NOMO-1 (cell line): ENCODE measurements at regions not wholly inside any gene's neighbourhood (a gene's known extent, or its start where the extent isn't known, plus 50 kb on each side); places are given as distances from the start of the nearest gene placed in this dataset.

Source experiments
- DNase-seq, 2 experiments: peaks; one replicate each; lab custom pipeline; 2025; ENCODE audit not compliant: unreplicated experiment in 2 of 2; lab: John Stamatoyannopoulos, UW

GRCh38 chr17:52776234-52776633 lies 617.7 kb upstream of the CA10 start:
- DNase-seq, result no peak

GRCh38 chr17:52762794-52763167 lies 604.3 kb upstream of the CA10 start:
- no peak for DNase-seq

- no peak for DNase-seq
These were observed 603.8 kb upstream of the CA10 start for GRCh38 chr17:52762147-52762793.

- no peak for DNase-seq
These were observed 601.4 kb upstream of the CA10 start for GRCh38 chr17:52759864-52760263.

- no peak for DNase-seq
These were observed 600.0 kb upstream of the CA10 start for GRCh38 chr17:52758481-52758880.

GRCh38 chr17:52756746-52757145 lies 598.2 kb upstream of the CA10 start:
- no peak for DNase-seq

- DNase-seq, result no peak
These were observed 596.3 kb upstream of the CA10 start for GRCh38 chr17:52754838-52755237.

GRCh38 chr17:52751051-52751450 lies 592.5 kb upstream of the CA10 start:
- DNase-seq, result no peak

- no peak for DNase-seq
These were observed 585.7 kb upstream of the CA10 start for GRCh38 chr17:52744179-52744578.

- no peak for DNase-seq
These were observed 581.5 kb upstream of the CA10 start for GRCh38 chr17:52740006-52740405.

- DNase-seq, result no peak
These were observed 580.3 kb upstream of the CA10 start for GRCh38 chr17:52738791-52739190.

GRCh38 chr17:52737071-52737470 lies 578.6 kb upstream of the CA10 start:
- DNase-seq, result no peak

GRCh38 chr17:52732841-52733240 lies 574.3 kb upstream of the CA10 start:
- DNase-seq, result no peak

GRCh38 chr17:52724578-52724977 lies 566.1 kb upstream of the CA10 start:
- no peak for DNase-seq

- no peak for DNase-seq
These were observed 563.4 kb upstream of the CA10 start for GRCh38 chr17:52721910-52722309.

- no peak for DNase-seq
These were observed 551.9 kb upstream of the CA10 start for GRCh38 chr17:52710363-52710901.

GRCh38 chr17:52709724-52710123 lies 551.2 kb upstream of the CA10 start:
- no peak for DNase-seq

- no peak for DNase-seq
These were observed 537.8 kb upstream of the CA10 start for GRCh38 chr17:52696362-52696761.

GRCh38 chr17:52686140-52686539 lies 527.6 kb upstream of the CA10 start:
- no peak for DNase-seq

- DNase-seq, result no peak
These were observed 523.0 kb upstream of the CA10 start for GRCh38 chr17:52681480-52681879.

GRCh38 chr17:52678211-52678610 lies 519.7 kb upstream of the CA10 start:
- DNase-seq, result no peak

GRCh38 chr17:52674686-52675085 lies 516.2 kb upstream of the CA10 start:
- DNase-seq, result no peak

- DNase-seq, result no peak
These were observed 515.3 kb upstream of the CA10 start for GRCh38 chr17:52673791-52674190.
